NCI-H1436 treated with DMSO at 0.1 percent for 48 hours (cell line): ENCODE measurements at regions not wholly inside any gene's neighbourhood (a gene's known extent, or its start where the extent isn't known, plus 50 kb on each side); places are given as distances from the start of the nearest gene placed in this dataset.
"Not testable (repeated sequence)": the region's sequence is repeated elsewhere in the genome, so short reads cannot be mapped to it uniquely, and the experiment has no call there.

Experiments used
- DNase-seq: peaks from one replicate; lab custom pipeline; 2025; lab: John Stamatoyannopoulos, UW

DNA sequence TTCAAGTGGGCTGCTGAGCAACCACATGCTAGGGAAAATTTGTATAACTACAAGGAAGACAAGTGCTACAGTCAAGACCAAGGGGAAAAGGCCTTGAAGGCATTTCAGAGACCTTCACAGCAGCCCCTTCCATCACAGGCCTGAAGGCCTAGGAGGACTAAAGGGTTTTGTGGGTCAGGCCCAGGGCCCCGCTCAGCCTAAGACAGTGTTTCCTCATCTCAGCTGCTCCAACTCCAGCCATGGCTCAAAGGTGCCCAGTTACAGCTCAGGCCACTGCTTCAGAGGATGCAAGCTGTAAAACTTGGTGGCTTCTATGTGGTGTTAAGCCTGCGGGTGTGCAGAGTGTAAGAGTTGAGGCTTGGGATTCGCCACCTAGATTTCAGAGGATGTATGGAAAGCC is 260.5 kb downstream of the NXPE2 start:
- DNase-seq, result no peak

DNA sequence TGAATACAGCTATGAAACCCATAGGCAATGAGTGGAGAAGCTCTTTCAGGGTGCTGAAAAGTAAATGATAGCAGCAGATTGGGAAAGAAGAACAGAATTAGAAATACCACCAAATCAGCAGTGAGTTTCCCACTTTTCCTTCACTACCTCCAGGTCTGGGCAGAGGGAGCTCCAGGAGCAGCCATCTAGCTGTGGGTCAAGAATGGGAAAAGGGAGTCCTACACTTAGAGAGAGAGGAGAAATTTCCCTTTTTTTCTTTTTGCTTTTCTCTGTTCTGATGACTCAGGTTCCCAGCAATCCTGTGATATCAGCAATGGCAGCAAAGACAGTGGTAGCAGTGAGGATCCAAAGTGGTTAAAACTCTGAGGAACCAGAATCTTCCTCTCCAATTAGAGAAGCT is 263.9 kb downstream of the NXPE2 start:
- DNase-seq, result no peak

GRCh38 chr11:114949614-114950351 is 271.5 kb downstream of the NXPE2 start:
- DNase-seq, result no peak

DNA sequence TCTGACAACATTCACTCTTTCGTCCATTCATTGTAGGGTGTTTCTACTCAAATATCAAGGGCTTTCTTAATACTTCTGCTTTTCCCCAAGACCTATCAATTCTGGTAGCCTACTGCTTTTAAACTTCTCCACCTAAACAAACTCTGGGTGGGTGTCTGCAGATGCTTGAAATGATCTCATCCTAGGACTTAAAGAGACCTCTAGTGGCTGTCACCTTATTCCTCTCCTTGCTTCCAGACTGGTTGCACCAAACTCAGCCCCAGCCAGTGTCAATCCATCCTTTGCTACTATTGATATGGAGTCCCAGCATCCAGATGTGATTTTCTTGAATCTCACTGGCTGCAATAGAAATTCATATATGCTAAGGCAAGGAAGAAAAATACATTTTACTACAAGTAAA is 274.7 kb downstream of the NXPE2 start:
- no peak for DNase-seq

DNA sequence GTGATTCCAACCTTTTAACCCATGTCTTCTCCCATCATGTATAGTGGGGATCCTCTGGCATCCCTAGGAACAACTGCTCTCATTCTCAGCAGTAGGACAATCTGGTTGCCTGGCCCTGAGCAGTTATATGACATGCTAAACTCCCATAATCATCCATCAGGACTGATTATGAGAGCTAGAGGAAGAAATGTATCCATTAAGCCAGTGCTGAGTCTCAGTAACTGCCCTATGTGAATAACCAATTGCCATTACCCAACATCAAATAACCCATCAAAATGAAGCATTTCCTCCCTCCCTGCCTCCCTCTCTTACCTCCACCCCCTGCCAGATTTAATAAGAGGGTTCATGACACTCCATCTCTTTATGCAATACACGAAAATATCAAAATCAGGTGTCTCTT is 277.6 kb downstream of the NXPE2 start:
- DNase-seq, result no peak

DNA sequence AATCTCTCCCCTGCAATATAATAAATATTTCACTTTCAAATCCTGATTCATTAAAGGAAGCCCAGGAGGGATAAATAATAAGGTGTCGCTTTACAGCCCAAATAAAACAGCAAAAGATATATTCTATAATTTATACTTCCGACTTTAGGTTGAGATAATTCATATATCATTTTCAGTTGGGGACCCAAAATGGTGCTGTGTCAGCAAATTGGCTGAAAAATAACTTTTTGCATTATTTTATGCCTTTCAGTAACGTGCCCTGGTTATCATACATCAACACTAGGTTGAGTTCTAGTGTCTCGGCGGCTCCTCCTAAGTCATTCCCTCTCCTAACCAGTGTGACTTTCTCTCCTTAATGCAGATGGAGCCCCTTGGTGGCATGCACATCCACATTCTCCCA is 278.2 kb downstream of the NXPE2 start:
- DNase-seq, result no peak

DNA sequence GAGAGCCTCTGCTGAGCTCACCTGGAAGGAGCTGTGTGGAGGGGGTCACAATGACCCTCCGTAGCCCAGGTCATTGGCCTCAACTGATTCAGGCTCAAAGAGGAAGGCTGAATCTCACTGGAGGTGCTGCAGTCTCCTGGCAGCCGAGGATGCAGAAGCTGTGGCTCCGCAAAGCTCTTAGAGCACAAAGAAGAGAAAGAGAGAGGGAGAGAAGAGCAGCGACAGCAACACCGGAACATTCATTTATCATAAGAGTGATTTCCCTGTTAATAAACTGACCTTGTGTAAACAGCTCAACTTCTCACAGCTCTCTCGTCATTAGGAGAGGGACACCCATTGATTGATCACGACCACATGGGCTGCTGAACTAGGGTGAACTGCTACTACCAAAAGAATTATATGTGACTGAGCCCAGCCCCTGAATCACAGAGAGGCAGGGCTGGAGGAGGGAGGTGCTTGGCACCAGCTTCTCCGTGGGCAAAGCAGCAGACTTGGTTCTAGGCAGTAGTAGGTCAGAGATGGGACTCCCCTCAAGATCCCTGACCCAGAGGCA is 281.7 kb downstream of the NXPE2 start:
- DNase-seq, result no peak

DNA sequence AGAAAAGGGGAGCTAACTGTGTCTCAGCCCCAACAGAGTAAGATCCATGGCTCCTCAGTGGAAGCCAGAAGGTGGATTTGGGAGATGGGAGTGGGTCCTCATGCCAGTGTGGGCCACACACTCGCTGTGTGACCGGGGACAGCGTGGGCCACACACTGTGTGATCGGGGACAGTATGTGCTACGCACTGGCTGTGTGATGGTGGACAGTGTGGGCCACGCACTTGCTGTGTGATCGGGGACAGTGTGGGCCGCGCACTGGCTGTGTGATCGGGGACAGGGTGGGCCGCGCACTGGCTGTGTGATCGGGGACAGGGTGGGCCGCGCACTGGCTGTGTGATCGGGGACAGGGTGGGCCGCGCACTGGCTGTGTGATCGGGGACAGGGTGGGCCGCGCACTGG is 282.5 kb downstream of the NXPE2 start:
- DNase-seq, result not testable (repeated sequence)

DNA sequence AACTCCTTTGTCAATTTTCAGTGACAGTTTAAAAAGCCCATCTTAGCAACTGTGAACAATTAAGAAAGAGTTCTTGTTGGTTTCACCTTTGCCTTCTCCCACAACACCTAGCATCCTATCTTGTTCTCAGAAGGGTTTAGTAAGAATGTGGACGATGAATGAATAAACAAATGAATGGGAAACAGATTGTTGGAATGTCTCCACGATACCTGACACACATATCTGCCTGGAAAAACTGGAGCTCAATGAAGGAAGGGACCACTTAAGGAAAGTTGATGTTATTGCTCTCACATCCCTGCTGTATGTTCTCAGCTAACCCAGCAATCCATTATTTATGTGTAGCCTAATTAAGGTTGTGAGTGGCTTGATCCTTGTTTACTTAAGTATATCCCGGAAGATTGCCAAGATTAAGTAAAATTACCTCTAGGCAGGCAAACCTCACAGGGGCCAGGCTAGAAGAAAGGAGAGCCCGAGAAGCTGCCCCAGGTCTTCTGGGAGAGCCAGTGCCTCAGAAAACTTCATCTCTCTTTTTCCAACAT is 286.4 kb downstream of the NXPE2 start:
- no peak for DNase-seq

GRCh38 chr11:114970927-114971645 is 292.8 kb downstream of the NXPE2 start:
- no peak for DNase-seq

- no peak for DNase-seq
Measured at GRCh38 chr11:114972105-114972504, 293.8 kb downstream of the NXPE2 start.

DNA sequence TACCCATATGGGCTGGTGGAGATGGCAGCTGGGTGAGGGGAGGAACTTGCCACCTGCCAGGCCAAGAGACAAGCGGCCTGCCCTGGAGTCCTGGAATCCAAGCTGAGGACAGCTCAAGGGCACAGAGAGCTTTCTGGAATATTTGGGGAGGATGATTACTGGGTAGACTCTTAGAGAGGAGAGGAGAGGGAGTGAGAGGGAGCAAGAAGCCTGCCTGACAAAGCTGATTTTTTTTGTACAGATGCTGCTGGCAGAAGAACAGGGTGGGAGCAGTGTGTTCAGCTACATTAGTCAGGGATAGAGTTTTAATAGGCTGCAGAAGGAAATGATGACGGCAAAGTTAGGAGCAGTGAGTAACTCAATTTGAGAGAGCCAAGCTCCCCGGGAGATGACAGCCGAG is 299.3 kb downstream of the NXPE2 start:
- DNase-seq, result no peak

- DNase-seq, result no peak
Measured at GRCh38 chr11:114982141-114982540, 303.8 kb downstream of the NXPE2 start.

DNA sequence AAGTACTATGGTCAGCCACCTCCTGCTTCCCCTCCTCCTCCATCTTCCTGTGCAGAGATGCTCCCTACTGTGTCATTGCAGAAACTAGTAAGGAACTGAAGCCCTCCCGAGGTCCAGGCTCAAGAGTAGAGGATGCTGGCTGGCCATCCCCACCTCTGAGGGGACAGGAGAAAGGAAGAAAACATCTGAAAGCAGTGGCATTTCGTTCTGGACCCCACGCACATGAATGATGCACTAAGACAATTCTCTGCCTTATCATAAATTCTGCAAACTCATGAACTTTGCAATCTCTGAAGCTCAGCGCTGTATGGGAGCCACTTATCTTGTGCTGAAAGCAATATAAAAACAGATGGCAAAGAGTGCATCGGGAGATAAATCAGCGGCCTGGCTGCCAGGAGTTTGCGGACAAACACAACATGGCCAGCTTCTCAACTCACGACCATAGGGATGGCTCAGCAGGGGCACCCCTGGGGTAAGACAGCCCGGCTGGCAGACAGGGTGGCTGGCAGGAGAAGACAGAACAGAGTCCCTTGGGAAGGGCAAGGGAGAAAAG is 306.4 kb downstream of the NXPE2 start:
- no peak for DNase-seq

GRCh38 chr11:114986365-114986764 is 308.0 kb downstream of the NXPE2 start:
- DNase-seq, result no peak

DNA sequence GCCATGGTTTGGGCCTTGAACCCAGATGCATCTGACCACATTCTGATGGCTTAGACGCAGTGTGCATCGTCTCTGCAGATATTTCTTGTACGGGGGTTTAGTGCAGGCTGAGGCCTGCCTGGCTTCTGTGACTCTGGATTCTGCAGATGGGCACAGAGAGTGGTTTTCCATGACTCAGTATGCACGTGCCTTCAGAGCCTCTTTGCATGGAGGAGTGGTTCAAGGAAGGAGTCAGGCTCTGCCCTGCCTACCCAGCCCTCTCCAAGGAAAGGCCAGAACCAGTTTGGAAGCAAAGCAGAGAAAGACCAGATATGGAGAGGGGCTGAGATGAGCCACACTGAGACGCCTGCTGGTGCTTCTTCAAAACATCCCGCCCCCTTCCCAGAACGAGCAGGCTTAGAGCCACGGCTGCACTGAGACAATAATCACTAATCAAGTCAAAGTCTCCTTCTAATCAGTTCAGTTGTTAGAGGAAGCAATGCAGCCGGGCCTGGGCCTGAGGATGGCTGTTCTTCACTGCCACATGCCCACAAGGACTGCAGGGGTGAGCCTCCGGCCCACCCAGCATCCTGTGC is 308.9 kb downstream of the NXPE2 start:
- no peak for DNase-seq

GRCh38 chr11:114988644-114989043 is 310.3 kb downstream of the NXPE2 start:
- DNase-seq, result no peak

- no peak for DNase-seq
Measured at GRCh38 chr11:114989536-114989935, 311.2 kb downstream of the NXPE2 start.

DNA sequence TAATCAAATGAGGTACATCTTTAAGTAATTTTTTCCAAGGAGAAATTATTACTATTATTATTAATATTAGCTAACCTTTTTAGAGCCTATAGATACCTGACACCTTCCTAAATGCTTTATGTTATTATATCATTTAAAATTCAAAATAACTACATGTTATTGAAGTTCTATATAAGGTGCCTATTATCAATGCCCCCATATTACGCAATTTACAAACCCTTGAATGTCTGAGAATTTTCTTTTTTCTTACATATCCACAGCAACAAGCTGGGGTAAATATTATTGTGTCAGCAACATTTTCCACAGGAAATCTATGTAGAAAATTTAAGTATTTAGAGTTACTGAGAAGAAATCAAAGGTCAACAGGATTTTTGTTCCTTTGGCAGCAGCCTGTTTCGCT is 327.3 kb downstream of the NXPE2 start:
- DNase-seq, result no peak

GRCh38 chr11:115007851-115008250 is 329.5 kb downstream of the NXPE2 start:
- no peak for DNase-seq

- no peak for DNase-seq
Measured at GRCh38 chr11:115008799-115009198, 330.5 kb downstream of the NXPE2 start.

DNA sequence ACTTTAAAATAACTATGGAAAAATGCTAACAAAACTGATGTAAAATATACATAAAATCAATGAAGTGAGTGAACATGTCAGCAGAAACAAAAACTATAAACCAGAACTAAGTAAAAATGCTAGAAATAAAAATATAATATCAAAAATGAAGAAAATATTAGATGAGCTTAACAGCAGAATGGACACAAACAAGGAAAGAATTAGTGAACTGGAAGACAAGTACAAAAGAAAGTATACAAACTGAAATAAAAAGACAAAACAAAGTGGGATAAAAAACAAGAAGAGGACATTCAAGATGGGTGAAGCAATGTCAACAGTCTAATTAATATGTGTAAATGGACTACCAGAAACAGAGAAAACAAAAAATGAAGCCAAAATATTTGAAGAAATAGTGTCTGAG is 339.2 kb downstream of the NXPE2 start:
- DNase-seq, result no peak

DNA sequence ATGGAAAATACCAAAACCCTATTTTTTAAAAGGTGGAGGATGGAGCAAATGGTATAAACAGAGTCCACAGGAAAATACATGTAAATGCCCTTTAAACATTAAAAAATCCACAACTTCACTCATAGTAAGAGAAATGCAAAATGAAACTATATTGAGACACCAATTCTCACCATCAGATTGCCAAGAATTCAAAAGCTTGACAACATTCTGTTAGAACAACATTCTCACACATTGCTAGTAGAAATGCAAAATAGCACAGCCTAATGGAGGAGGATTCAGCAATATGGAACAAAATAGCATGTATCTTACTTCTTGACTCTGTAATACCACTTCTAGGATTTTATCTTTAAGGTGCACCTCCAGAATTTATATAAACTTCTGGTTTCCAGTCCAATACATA is 351.8 kb downstream of the NXPE2 start:
- no peak for DNase-seq
